MG63 (cell line): ENCODE measurements at regions not wholly inside any gene's neighbourhood (a gene's known extent, or its start where the extent isn't known, plus 50 kb on each side); places are given as distances from the start of the nearest gene placed in this dataset.

Source experiments
- DNase-seq: peaks from one replicate; pipeline ENCODE4 v3.0.0-alpha.2; 2020
- H3K27me3 ChIP-seq: fragments of 250-450 bp; sonication (Bioruptor Pico); 2 replicates; pipeline ENCODE4 v1.5.1; 2020; ENCODE audit warnings: mild to moderate bottlenecking, moderate library complexity
- H3K36me3 ChIP-seq: fragments of 250-450 bp; sonication (Bioruptor Pico); 2 replicates; pipeline ENCODE4 v1.5.1; 2020; ENCODE audit warnings: mild to moderate bottlenecking, moderate library complexity
- H3K4me3 ChIP-seq: fragments of 250-450 bp; sonication (Bioruptor Pico); 2 replicates; pipeline ENCODE4 v1.5.1; 2020; ENCODE audit warnings: mild to moderate bottlenecking, moderate library complexity
- H3K9me3 ChIP-seq: fragments of 250-450 bp; sonication (Bioruptor Pico); 2 replicates; pipeline ENCODE4 v1.5.1; 2020; ENCODE audit warnings: mild to moderate bottlenecking, moderate library complexity

- no peak overlapping the region for H3K4me3 ChIP-seq
- H3K9me3 ChIP-seq: no peaks in the 10 kb centered on the region
- no peaks in the 10 kb centered on the region for H3K27me3 ChIP-seq
- H3K36me3 ChIP-seq: no peaks in the 10 kb centered on the region
- DNase-seq: no peak
Measured at GRCh38 chr16:82357237-82357636, 187.2 kb upstream of the MPHOSPH6 start.

- Histone ChIP-seq H3K9me3 (no peaks in the 10 kb centered on the region), H3K36me3 (no peaks in the 10 kb centered on the region), H3K27me3 (no peaks in the 10 kb centered on the region), H3K4me3 (no peak overlapping the region)
- DNase-seq: no peak
Measured at GRCh38 chr16:82350560-82350959, 180.5 kb upstream of the MPHOSPH6 start.

GRCh38 chr16:82345318-82345717 lies 175.3 kb upstream of the MPHOSPH6 start:
- no peaks in the 10 kb centered on the region for H3K36me3 ChIP-seq
- no peaks in the 10 kb centered on the region for H3K9me3 ChIP-seq
- H3K27me3 ChIP-seq: no peaks in the 10 kb centered on the region
- no peak overlapping the region for H3K4me3 ChIP-seq
- no peak for DNase-seq

GRCh38 chr16:82344157-82344556 lies 174.1 kb upstream of the MPHOSPH6 start:
- Histone ChIP-seq H3K36me3 (no peaks in the 10 kb centered on the region), H3K27me3 (no peaks in the 10 kb centered on the region), H3K9me3 (no peaks in the 10 kb centered on the region), H3K4me3 (no peak overlapping the region)
- no peak for DNase-seq

- no peaks in the 10 kb centered on the region for H3K27me3 ChIP-seq
- no peak for DNase-seq
- H3K4me3 ChIP-seq: no peak overlapping the region
- no peaks in the 10 kb centered on the region for H3K36me3 ChIP-seq
- H3K9me3 ChIP-seq: no peaks in the 10 kb centered on the region
Measured at GRCh38 chr16:82341146-82341669, 171.2 kb upstream of the MPHOSPH6 start.

- no peak for DNase-seq
- no peaks in the 10 kb centered on the region for H3K27me3 ChIP-seq
- no peaks in the 10 kb centered on the region for H3K9me3 ChIP-seq
- no peaks in the 10 kb centered on the region for H3K36me3 ChIP-seq
- no peak overlapping the region for H3K4me3 ChIP-seq
Measured at GRCh38 chr16:82340531-82340930, 170.5 kb upstream of the MPHOSPH6 start.

- Histone ChIP-seq H3K36me3 (no peaks in the 10 kb centered on the region), H3K4me3 (no peak overlapping the region), H3K27me3 (no peaks in the 10 kb centered on the region), H3K9me3 (no peaks in the 10 kb centered on the region)
- DNase-seq: no peak
Measured at GRCh38 chr16:82337355-82337754, 167.3 kb upstream of the MPHOSPH6 start.

- Histone ChIP-seq H3K9me3 (no peaks in the 10 kb centered on the region), H3K27me3 (no peaks in the 10 kb centered on the region), H3K4me3 (no peak overlapping the region), H3K36me3 (no peaks in the 10 kb centered on the region)
- DNase-seq: no peak
Measured at GRCh38 chr16:82331974-82332750, 162.1 kb upstream of the MPHOSPH6 start.

GRCh38 chr16:82331397-82331796 lies 161.4 kb upstream of the MPHOSPH6 start:
- DNase-seq: no peak
- no peaks in the 10 kb centered on the region for H3K27me3 ChIP-seq
- no peak overlapping the region for H3K4me3 ChIP-seq
- H3K36me3 ChIP-seq: no peaks in the 10 kb centered on the region
- no peaks in the 10 kb centered on the region for H3K9me3 ChIP-seq

GRCh38 chr16:82329504-82330192 lies 159.6 kb upstream of the MPHOSPH6 start:
- no peaks in the 10 kb centered on the region for H3K27me3 ChIP-seq
- H3K4me3 ChIP-seq: no peak overlapping the region
- no peaks in the 10 kb centered on the region for H3K36me3 ChIP-seq
- DNase-seq: no peak
- H3K9me3 ChIP-seq: no peaks in the 10 kb centered on the region

GRCh38 chr16:82328881-82329469 lies 159.0 kb upstream of the MPHOSPH6 start:
- no peaks in the 10 kb centered on the region for H3K9me3 ChIP-seq
- no peak for DNase-seq
- no peak overlapping the region for H3K4me3 ChIP-seq
- H3K36me3 ChIP-seq: no peaks in the 10 kb centered on the region
- H3K27me3 ChIP-seq: no peaks in the 10 kb centered on the region

GRCh38 chr16:82323171-82323570 lies 153.1 kb upstream of the MPHOSPH6 start:
- H3K27me3 ChIP-seq: no peaks in the 10 kb centered on the region
- H3K36me3 ChIP-seq: no peaks in the 10 kb centered on the region
- H3K4me3 ChIP-seq: no peak overlapping the region
- H3K9me3 ChIP-seq: no peaks in the 10 kb centered on the region
- DNase-seq: no peak

GRCh38 chr16:82322177-82322576 lies 152.2 kb upstream of the MPHOSPH6 start:
- Histone ChIP-seq H3K9me3 (no peaks in the 10 kb centered on the region), H3K4me3 (no peak overlapping the region), H3K27me3 (no peaks in the 10 kb centered on the region), H3K36me3 (no peaks in the 10 kb centered on the region)
- DNase-seq: no peak

GRCh38 chr16:82319038-82319437 lies 149.0 kb upstream of the MPHOSPH6 start:
- no peaks in the 10 kb centered on the region for H3K36me3 ChIP-seq
- no peaks in the 10 kb centered on the region for H3K9me3 ChIP-seq
- H3K4me3 ChIP-seq: no peak overlapping the region
- DNase-seq: no peak
- H3K27me3 ChIP-seq: no peaks in the 10 kb centered on the region

- Histone ChIP-seq H3K9me3 (no peaks in the 10 kb centered on the region), H3K36me3 (no peaks in the 10 kb centered on the region), H3K27me3 (no peaks in the 10 kb centered on the region), H3K4me3 (no peak overlapping the region)
- peak; percentile 59 for DNase-seq
Measured at GRCh38 chr16:82317411-82318167, 147.6 kb upstream of the MPHOSPH6 start.

GRCh38 chr16:82313754-82314153 lies 143.7 kb upstream of the MPHOSPH6 start:
- Histone ChIP-seq H3K9me3 (no peaks in the 10 kb centered on the region), H3K27me3 (no peaks in the 10 kb centered on the region), H3K36me3 (no peaks in the 10 kb centered on the region), H3K4me3 (no peak overlapping the region)
- no peak for DNase-seq

- no peaks in the 10 kb centered on the region for H3K36me3 ChIP-seq
- DNase-seq: no peak
- no peak overlapping the region for H3K4me3 ChIP-seq
- H3K9me3 ChIP-seq: no peaks in the 10 kb centered on the region
- no peaks in the 10 kb centered on the region for H3K27me3 ChIP-seq
Measured at GRCh38 chr16:82311528-82311927, 141.5 kb upstream of the MPHOSPH6 start.
